H1 (cell line): ENCODE measurements at regions not wholly inside any gene's neighbourhood (a gene's known extent, or its start where the extent isn't known, plus 50 kb on each side); places are given as distances from the start of the nearest gene placed in this dataset.
A peak's percentile ranks its signal among the peaks of the same experiment; 100 is the strongest.

Experiments used
- RAD21 ChIP-seq, 2 experiments: IDR thresholded peaks in 1 of 2; conservative IDR thresholded peaks in 1 of 2; 2 replicates each; pipeline ENCODE4 v1.6.1; 2011; ENCODE audit warnings: low read depth in 2 of 2, low read length in 2 of 2, improper control_type of control experiment in 1 of 2, inconsistent platforms in 1 of 2, mild to moderate bottlenecking in 1 of 2, moderate library complexity in 1 of 2

DNA sequence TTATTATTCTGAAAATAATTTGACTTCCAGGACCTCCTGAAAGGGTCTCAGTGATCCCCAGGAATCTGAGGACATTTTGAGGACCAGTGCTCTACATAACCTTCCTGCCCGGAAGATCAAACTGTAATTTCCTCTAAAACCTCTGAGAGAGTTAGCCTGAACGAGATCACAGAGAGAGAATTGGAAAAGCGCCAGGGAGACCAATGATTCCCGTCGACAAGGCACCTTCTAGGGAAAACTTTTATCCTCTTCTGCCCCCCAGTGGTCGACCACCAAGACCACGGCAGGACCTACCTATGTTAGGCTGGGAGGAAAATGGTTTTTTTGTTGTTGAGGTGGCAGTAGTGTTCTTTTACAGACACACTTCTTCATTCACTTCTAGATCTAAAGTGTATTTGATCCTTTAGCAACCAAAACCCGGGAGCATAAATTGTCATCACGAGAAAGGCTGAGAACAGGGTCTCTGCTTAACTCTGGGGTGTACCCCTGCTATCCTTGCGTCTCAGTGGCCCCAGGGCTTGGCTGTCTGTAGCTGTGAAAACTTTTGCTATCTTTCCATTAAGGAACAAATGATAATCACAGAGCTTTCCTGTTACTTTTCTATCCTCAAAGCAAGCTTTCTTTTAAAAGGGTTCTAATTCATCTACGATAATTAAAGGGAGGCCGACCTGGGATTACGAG is 62.9 kb upstream of the NID2 start (continued):
- peak; percentile 93 to 95 for TF ChIP-seq RAD21 (IDR thresholded peaks at IDR 0.05 in 1 of 2, conservative IDR thresholded peaks at IDR 0.05 in 1 of 2; ENCODE audit: low read depth in 2 of 2, low read length in 2 of 2)
